Endothelial cell of umbilical vein (primary cell): ENCODE measurements at regions not wholly inside any gene's neighbourhood (a gene's known extent, or its start where the extent isn't known, plus 50 kb on each side); places are given as distances from the start of the nearest gene placed in this dataset.

ENCODE experiments used
- BruUV-seq: library from RNA; stranded (reverse); fragments of 400-500 nt; replicated peaks from 2 replicates; lab custom pipeline; 2021; lab: Mats Ljungman, UMichigan
- CTCF ChIA-PET: fragments of 300-600, 350-600 bp; sonication (Branson Sonifier 250); formaldehyde crosslinking; loops from one replicate; lab custom pipeline; 2021; ENCODE audit warnings: antibody characterized with exemption, inconsistent platforms; lab: Charles Lee
- POLR2A ChIA-PET: fragments of 300-600, 350-600 bp; sonication (Branson Sonifier 250); formaldehyde crosslinking; loops from one replicate; lab custom pipeline; 2021; ENCODE audit warnings: antibody characterized with exemption, inconsistent platforms; lab: Charles Lee
- DNase-seq: peaks from one replicate; pipeline ENCODE4 v3.0.0-alpha.2; 2011; ENCODE audit warnings: low read depth, low spot score
- FAIRE-seq: peaks from 2 replicates; lab custom pipeline; 2011; peaks lifted over from hg19 to GRCh38; lab: Jason Lieb, UNC
- H2AFZ ChIP-seq: 2 replicates; pipeline ENCODE4 v1.6.0; 2012; ENCODE audit warnings: low read depth, low read length, control low read depth, inconsistent platforms
- H3K27ac ChIP-seq: 2 replicates; pipeline ENCODE4 v1.5.1; 2011; ENCODE audit warnings: low read depth, mild to moderate bottlenecking, control low read depth, low read length, moderate library complexity; ENCODE audit not compliant: insufficient read depth
- H3K27me3 ChIP-seq, 2 experiments: 2 replicates each; pipeline versions ENCODE4 v1.6.0 to v1.6.1; 2011; ENCODE audit warnings: low read length in 2 of 2, mixed read lengths in 1 of 2; ENCODE audit not compliant: control insufficient read depth in 2 of 2, insufficient read depth in 2 of 2
- H3K36me3 ChIP-seq, 2 experiments: 2 replicates in 1 of 2; 3 replicates in 1 of 2; pipeline ENCODE4 v1.5.1; 2011; ENCODE audit warnings: low read length in 2 of 2, mild to moderate bottlenecking in 1 of 2, moderate library complexity in 1 of 2; ENCODE audit not compliant: control insufficient read depth in 2 of 2, insufficient read depth in 2 of 2; ENCODE audit errors: extremely low read depth in 1 of 2
- H3K4me1 ChIP-seq: 3 replicates; pipeline ENCODE4 v1.5.1; 2011; ENCODE audit warnings: mild to moderate bottlenecking, low read length; ENCODE audit not compliant: control insufficient read depth, insufficient read depth; ENCODE audit errors: extremely low read depth
- H3K4me2 ChIP-seq: 2 replicates; pipeline ENCODE4 v1.6.1; 2011; ENCODE audit warnings: low read length, control low read depth, mixed read lengths; ENCODE audit not compliant: insufficient read depth
- H3K4me3 ChIP-seq, 3 experiments: fragments of 200-600 bp in 1 of 3; sonication (generic), shearing (Covaris generic) in 1 of 3; replicated peaks in 1 of 3; 2 replicates each; pipeline ENCODE4 v1.5.1; 2011 to 2016; ENCODE audit warnings: control low read depth in 3 of 3, low read length in 3 of 3, mild to moderate bottlenecking in 2 of 3, inconsistent platforms in 1 of 3, low read depth in 1 of 3, moderate library complexity in 1 of 3; ENCODE audit not compliant: insufficient read depth in 1 of 3
- H3K79me2 ChIP-seq: 2 replicates; pipeline ENCODE4 v1.6.0; 2012; ENCODE audit warnings: low read length, inconsistent platforms; ENCODE audit not compliant: control insufficient read depth, insufficient read depth
- H3K9ac ChIP-seq: replicated peaks from 2 replicates; pipeline ENCODE3; 2011; ENCODE audit warnings: low read length, control low read depth; ENCODE audit not compliant: insufficient read depth; ENCODE audit errors: extremely low read depth
- H3K9me1 ChIP-seq: replicated peaks from 3 replicates; pipeline ENCODE4 v1.6.0; 2011; ENCODE audit warnings: mild to moderate bottlenecking, low read length; ENCODE audit not compliant: control insufficient read depth, insufficient read depth; ENCODE audit errors: extremely low read depth
- H3K9me3 ChIP-seq: replicated peaks from 2 replicates; pipeline ENCODE4 v1.5.1; 2012; ENCODE audit warnings: low read length, inconsistent platforms; ENCODE audit not compliant: control insufficient read depth, insufficient read depth
- H4K20me1 ChIP-seq: replicated peaks from 2 replicates; pipeline ENCODE3; 2011; ENCODE audit warnings: mild to moderate bottlenecking, low read length; ENCODE audit not compliant: control insufficient read depth, insufficient read depth; ENCODE audit errors: extremely low read depth
- EZH2 ChIP-seq: IDR thresholded peaks from 2 replicates; pipeline ENCODE4 v1.6.1; 2012; ENCODE audit warnings: borderline replicate concordance, low read depth, mild to moderate bottlenecking, moderate library complexity, low read length, inconsistent platforms; ENCODE audit not compliant: severe bottlenecking
- FOS ChIP-seq: IDR thresholded peaks from 2 replicates; pipeline ENCODE4 v1.6.1; 2011; ENCODE audit warnings: mild to moderate bottlenecking, low read length, moderate library complexity, borderline replicate concordance; ENCODE audit not compliant: insufficient read depth
- GATA2 ChIP-seq: IDR thresholded peaks from 2 replicates; pipeline ENCODE4 v1.7.0; 2011; ENCODE audit warnings: low read depth, mild to moderate bottlenecking, moderate library complexity, mixed read lengths, low read length; ENCODE audit not compliant: insufficient read length, insufficient read depth
- MYC ChIP-seq: IDR thresholded peaks from one replicate; pipeline ENCODE4 v1.6.1; 2011; ENCODE audit warnings: mild to moderate bottlenecking, low read depth, low read length
- POLR2A ChIP-seq: IDR thresholded peaks from 2 replicates; pipeline ENCODE4 v1.6.1; 2012; ENCODE audit warnings: low read depth, mild to moderate bottlenecking, control low read depth, low read length
- dilution Hi-C: fragments of 300-500 bp; cut with MboI; formaldehyde crosslinking; loops from one replicate; pipeline ENCODE4 v1.15.0; 2019; ENCODE audit warnings: low sequenced_read_pairs; ENCODE audit not compliant: extremely low pct_ligation_motif_present
- intact Hi-C: fragments of 100-400 bp; cut with micrococcal nuclease; formaldehyde crosslinking; loops from one replicate; pipeline ENCODE4 v1.10.0; 2022
- TF ChIP-seq, protein P1 (sequence below), 2 donors: IDR thresholded peaks; 1 replicate in 1 of 2; 2 replicates in 1 of 2; pipeline ENCODE4 v1.5.1; 2011; ENCODE audit warnings: low read length in 2 of 2, mild to moderate bottlenecking in 2 of 2, moderate library complexity in 2 of 2, control low read depth in 1 of 2, inconsistent platforms in 1 of 2, low read depth in 1 of 2; ENCODE audit not compliant: insufficient read depth in 1 of 2; ENCODE audit errors: extremely low read depth in 1 of 2
- TF ChIP-seq, protein P2 (sequence below): IDR thresholded peaks from 2 replicates; pipeline ENCODE4 v1.6.1; 2011; ENCODE audit not compliant: insufficient read depth, insufficient read length

DNA sequence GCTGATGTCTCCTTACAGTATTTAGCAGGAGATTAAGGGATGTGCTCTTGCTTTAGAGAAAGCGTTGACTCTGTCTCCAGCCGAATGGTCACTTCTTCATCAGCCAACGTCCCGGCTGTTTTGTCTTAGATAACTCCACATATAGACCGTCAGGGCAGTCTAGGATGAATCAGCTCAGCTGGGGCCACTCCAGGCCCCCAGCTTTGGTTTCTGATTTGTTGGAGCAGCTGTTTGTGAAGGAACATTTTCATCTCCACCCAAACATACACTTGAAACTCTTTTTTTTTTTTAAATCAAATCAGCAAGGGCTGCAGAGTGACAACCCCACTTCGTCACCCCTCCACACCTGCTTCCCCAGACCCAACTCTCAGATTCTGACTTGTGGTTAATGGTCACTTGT lies 206.1 kb upstream of the GALNT2 start:
- no TSS peak for BruUV-seq
- Histone ChIP-seq H3K9me3 (no peaks in the 10 kb centered on the region), H3K4me2 (no peak overlapping the region), H4K20me1 (no peaks in the 10 kb centered on the region), H2AFZ (no peak overlapping the region), H3K27me3 (no peaks in the 10 kb centered on the region), H3K27ac (no peak overlapping the region), H3K4me1 (no peaks in the 10 kb centered on the region), H3K9ac (no peak overlapping the region), H3K9me1 (no peaks in the 10 kb centered on the region), H3K4me3 (no peak overlapping the region), H3K79me2 (no peaks in the 10 kb centered on the region), H3K36me3 (no peaks in the 10 kb centered on the region)
- no peak for FAIRE-seq
- no peak for DNase-seq
- intact Hi-C loops, result no loop called here
- CTCF ChIA-PET, result interaction anchor here (1.2 kb wide), 1 partner anchor 12 kb away, joined by 4 read pairs; no protein-coding TSS in a partner anchor
- dilution Hi-C loops, result no loop called here
- POLR2A ChIA-PET, result no interaction called here
- TF ChIP-seq GATA2 (no peak), MYC (no peak)
- TF ChIP-seq, protein P1, sequence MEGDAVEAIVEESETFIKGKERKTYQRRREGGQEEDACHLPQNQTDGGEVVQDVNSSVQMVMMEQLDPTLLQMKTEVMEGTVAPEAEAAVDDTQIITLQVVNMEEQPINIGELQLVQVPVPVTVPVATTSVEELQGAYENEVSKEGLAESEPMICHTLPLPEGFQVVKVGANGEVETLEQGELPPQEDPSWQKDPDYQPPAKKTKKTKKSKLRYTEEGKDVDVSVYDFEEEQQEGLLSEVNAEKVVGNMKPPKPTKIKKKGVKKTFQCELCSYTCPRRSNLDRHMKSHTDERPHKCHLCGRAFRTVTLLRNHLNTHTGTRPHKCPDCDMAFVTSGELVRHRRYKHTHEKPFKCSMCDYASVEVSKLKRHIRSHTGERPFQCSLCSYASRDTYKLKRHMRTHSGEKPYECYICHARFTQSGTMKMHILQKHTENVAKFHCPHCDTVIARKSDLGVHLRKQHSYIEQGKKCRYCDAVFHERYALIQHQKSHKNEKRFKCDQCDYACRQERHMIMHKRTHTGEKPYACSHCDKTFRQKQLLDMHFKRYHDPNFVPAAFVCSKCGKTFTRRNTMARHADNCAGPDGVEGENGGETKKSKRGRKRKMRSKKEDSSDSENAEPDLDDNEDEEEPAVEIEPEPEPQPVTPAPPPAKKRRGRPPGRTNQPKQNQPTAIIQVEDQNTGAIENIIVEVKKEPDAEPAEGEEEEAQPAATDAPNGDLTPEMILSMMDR (IDR thresholded peaks at IDR 0.05; ENCODE audit: extremely low read depth in 1 of 2, insufficient read depth in 1 of 2, low read depth in 1 of 2, low read length in 2 of 2), result no peak
- TF ChIP-seq, protein P2, sequence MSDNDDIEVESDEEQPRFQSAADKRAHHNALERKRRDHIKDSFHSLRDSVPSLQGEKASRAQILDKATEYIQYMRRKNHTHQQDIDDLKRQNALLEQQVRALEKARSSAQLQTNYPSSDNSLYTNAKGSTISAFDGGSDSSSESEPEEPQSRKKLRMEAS, result no peak

DNA sequence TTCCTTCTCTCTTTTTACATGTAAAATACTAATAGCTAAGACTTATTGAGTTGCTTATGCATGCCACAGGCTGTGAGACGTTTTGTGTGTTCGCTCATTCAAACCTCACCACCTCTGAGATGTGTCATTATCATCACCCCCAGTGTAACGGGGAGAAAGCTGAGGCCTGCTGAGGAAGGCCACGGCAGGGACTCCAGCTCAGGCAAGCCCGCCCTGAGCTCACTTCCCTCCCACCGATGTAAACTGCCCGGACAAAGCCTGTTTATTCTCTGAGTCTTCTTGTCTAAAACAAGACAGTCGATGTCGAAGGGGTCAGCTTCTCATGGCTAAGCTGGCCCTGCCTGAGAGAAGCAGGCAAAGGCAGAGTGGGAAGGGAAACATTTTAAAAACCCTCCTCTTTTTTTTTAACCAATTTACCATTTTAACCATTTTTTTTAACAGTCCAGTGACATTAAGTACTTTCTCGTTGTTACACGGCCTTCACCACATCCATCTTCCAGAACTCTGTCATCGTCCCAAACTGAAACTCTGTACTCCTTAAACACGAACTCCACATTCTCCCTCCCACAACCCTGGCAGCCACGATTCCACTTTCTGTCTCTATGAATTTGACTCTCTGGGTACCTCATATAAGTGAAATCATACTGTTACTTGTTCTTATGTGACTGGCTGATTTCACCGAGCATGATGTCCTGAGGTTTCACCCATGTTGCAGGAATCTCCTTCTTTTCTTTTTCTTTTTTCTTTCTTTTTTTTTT lies 204.8 kb upstream of the GALNT2 start:
- H4K20me1 ChIP-seq, result no peaks in the 10 kb centered on the region
- H3K9ac ChIP-seq, result no peak overlapping the region
- no peaks in the 10 kb centered on the region for H3K4me1 ChIP-seq
- H2AFZ ChIP-seq, result no peak overlapping the region
- no TSS peak for BruUV-seq
- H3K9me1 ChIP-seq, result no peaks in the 10 kb centered on the region
- ChIA-PET POLR2A (no interaction called here), CTCF (interaction anchor here (1.2 kb wide), 1 partner anchor 13 kb away, joined by 4 read pairs; no protein-coding TSS in a partner anchor)
- DNase-seq (no peak), FAIRE-seq (no peak)
- H3K36me3 ChIP-seq, result no peaks in the 10 kb centered on the region
- H3K79me2 ChIP-seq, result no peaks in the 10 kb centered on the region
- H3K4me3 ChIP-seq, result no peak overlapping the region
- intact Hi-C loops (no loop called here), dilution Hi-C loops (no loop called here)
- TF ChIP-seq POLR2A, result no peak
- no peak for TF ChIP-seq EZH2
- no peak for TF ChIP-seq MYC
- no peak for TF ChIP-seq FOS
- H3K4me2 ChIP-seq, result no peak overlapping the region
- no peak overlapping the region for H3K27ac ChIP-seq
- no peaks in the 10 kb centered on the region for H3K9me3 ChIP-seq
- H3K27me3 ChIP-seq, result no peaks in the 10 kb centered on the region
